ENCODE measurements at regions not wholly inside any gene's neighbourhood (a gene's known extent, or its start where the extent isn't known, plus 50 kb on each side); places are given as distances from the start of the nearest gene placed in this dataset.
"Not testable (repeated sequence)": the region's sequence is repeated elsewhere in the genome, so short reads cannot be mapped to it uniquely, and the experiment has no call there.

GRCh38 chr4:137733174-137734141, 201.2 kb upstream of the PCDH18 start:
- H3K9me2 ChIP-seq (ENCODE audit: insufficient read depth, low read length); H3K27ac ChIP-seq (ENCODE audit: low read depth, low read length, poor library complexity, severe bottlenecking); H3K36me3 ChIP-seq (ENCODE audit: insufficient read depth, low read length); H4K20me1 ChIP-seq (ENCODE audit: insufficient read depth, low read length); H3K4me1 ChIP-seq (ENCODE audit: insufficient read depth, low read length, poor library complexity, severe bottlenecking); H3K4me2 ChIP-seq (ENCODE audit: low read length); BruUV-seq (replicated peaks); H3K9me3 ChIP-seq (ENCODE audit: low read length); CTCF ChIA-PET (ENCODE audit: unreplicated experiment); H3K4me3 ChIP-seq (ENCODE audit: low read depth, low read length, poor library complexity, severe bottlenecking); H2AFZ ChIP-seq (ENCODE audit: low read length); H3K79me2 ChIP-seq (ENCODE audit: insufficient read depth, low read depth, low read length): not testable (repeated sequence)
- intact Hi-C loops (cut with micrococcal nuclease; ENCODE audit: unreplicated experiment) = loop anchor here (2.0 kb wide), 1 partner anchor 947 kb away; no protein-coding TSS in a partner anchor
- POLR2A ChIA-PET = interaction anchor here (0.6 kb wide), 1 partner anchor 1402 kb away, joined by 7 read pairs; no protein-coding TSS in a partner anchor
- peak; percentile 49 for DNase-seq (ENCODE audit: low spot score)
- TF ChIP-seq, protein P1, sequence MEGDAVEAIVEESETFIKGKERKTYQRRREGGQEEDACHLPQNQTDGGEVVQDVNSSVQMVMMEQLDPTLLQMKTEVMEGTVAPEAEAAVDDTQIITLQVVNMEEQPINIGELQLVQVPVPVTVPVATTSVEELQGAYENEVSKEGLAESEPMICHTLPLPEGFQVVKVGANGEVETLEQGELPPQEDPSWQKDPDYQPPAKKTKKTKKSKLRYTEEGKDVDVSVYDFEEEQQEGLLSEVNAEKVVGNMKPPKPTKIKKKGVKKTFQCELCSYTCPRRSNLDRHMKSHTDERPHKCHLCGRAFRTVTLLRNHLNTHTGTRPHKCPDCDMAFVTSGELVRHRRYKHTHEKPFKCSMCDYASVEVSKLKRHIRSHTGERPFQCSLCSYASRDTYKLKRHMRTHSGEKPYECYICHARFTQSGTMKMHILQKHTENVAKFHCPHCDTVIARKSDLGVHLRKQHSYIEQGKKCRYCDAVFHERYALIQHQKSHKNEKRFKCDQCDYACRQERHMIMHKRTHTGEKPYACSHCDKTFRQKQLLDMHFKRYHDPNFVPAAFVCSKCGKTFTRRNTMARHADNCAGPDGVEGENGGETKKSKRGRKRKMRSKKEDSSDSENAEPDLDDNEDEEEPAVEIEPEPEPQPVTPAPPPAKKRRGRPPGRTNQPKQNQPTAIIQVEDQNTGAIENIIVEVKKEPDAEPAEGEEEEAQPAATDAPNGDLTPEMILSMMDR (conservative IDR thresholded peaks at IDR 0.05; ENCODE audit: low read length) = peak; percentile 73

DNA sequence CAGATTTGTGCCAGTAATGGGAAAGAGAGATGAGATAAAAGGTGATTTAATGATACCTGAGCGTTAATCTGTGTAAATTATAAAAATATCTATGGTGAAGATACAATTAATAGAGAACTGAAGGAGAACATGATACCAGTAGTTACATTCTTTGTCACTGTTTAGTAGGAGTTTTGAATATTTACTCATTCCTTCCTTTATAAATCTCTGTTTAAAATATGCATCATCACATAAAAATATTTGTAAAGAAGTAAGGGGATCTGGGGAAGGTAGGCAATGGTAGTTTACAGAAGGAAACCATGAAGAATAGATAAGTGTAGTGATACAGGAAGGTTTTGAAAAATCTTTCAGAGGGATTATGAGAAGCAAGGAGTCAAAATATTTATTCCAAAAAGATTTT, 190.6 kb upstream of the PCDH18 start:
- H3K9me2 ChIP-seq (ENCODE audit: insufficient read depth, low read length) = no peaks in the 10 kb centered on the region
- no peaks in the 10 kb centered on the region for H3K79me2 ChIP-seq (ENCODE audit: insufficient read depth, low read depth, low read length)
- H4K20me1 ChIP-seq (ENCODE audit: insufficient read depth, low read length) = no peaks in the 10 kb centered on the region
- H3K9me3 ChIP-seq (ENCODE audit: low read length) = no peaks in the 10 kb centered on the region
- TF ChIP-seq EZH2phosphoT487 (IDR thresholded peaks at IDR 0.05; ENCODE audit: borderline replicate concordance, low read depth, low read length) = no peak
- H3K27ac ChIP-seq (ENCODE audit: low read depth, low read length, poor library complexity, severe bottlenecking) = no peak overlapping the region
- DNase-seq (ENCODE audit: low spot score) = no peak
- no TSS peak for BruUV-seq (replicated peaks)
- no peak overlapping the region for H3K4me3 ChIP-seq (ENCODE audit: low read depth, low read length, poor library complexity, severe bottlenecking)
- ChIA-PET POLR2A (no interaction called here), CTCF (ENCODE audit: unreplicated experiment) (no interaction called here)
- no peak overlapping the region for H3K4me2 ChIP-seq (ENCODE audit: low read length)
- no peaks in the 10 kb centered on the region for H3K4me1 ChIP-seq (ENCODE audit: insufficient read depth, low read length, poor library complexity, severe bottlenecking)
- no peak overlapping the region for H2AFZ ChIP-seq (ENCODE audit: low read length)
- intact Hi-C loops (cut with micrococcal nuclease; ENCODE audit: unreplicated experiment) = no loop called here
- no peaks in the 10 kb centered on the region for H3K36me3 ChIP-seq (ENCODE audit: insufficient read depth, low read length)

GRCh38 chr4:137711502-137711901, 179.2 kb upstream of the PCDH18 start:
- Histone ChIP-seq H2AFZ (ENCODE audit: low read length) (no peak overlapping the region), H3K36me3 (ENCODE audit: insufficient read depth, low read length) (no peaks in the 10 kb centered on the region), H3K4me3 (ENCODE audit: low read depth, low read length, poor library complexity, severe bottlenecking) (no peak overlapping the region), H4K20me1 (ENCODE audit: insufficient read depth, low read length) (no peaks in the 10 kb centered on the region), H3K9me2 (ENCODE audit: insufficient read depth, low read length) (no peaks in the 10 kb centered on the region), H3K79me2 (ENCODE audit: insufficient read depth, low read depth, low read length) (no peaks in the 10 kb centered on the region), H3K27ac (ENCODE audit: low read depth, low read length, poor library complexity, severe bottlenecking) (no peak overlapping the region), H3K9me3 (ENCODE audit: low read length) (no peaks in the 10 kb centered on the region), H3K4me2 (ENCODE audit: low read length) (no peak overlapping the region), H3K4me1 (ENCODE audit: insufficient read depth, low read length, poor library complexity, severe bottlenecking) (no peaks in the 10 kb centered on the region)
- CTCF ChIA-PET (ENCODE audit: unreplicated experiment) = no interaction called here
- intact Hi-C loops (cut with micrococcal nuclease; ENCODE audit: unreplicated experiment) = no loop called here
- BruUV-seq (replicated peaks) = no TSS peak
- TF ChIP-seq, protein P1 (conservative IDR thresholded peaks at IDR 0.05; ENCODE audit: low read length) = no peak
- no peak for TF ChIP-seq EZH2phosphoT487 (IDR thresholded peaks at IDR 0.05; ENCODE audit: borderline replicate concordance, low read depth, low read length)
- POLR2A ChIA-PET = no interaction called here
- no peak for DNase-seq (ENCODE audit: low spot score)
